ENCODE measurements at regions not wholly inside any gene's neighbourhood (a gene's known extent, or its start where the extent isn't known, plus 50 kb on each side); places are given as distances from the start of the nearest gene placed in this dataset.

DNA sequence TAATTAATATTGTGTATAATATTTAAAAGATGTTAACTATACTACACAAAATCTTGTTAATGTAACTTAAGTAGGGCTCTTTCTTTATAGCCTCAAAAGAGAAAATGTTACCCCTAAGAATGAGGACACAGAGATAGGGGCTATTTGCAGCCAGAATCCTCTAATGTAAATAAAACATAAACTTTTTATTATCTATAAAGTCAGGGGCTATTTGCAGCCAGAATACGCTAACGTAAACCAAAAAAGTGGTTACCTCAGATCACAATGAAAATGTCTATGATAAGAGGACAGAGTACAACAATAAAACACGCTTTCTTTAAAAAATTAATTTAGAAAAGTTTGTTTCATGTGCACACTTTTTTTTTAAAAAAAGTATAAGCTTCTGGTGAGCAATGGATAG lies 229.9 kb upstream of the PITX2 start:
- Histone ChIP-seq H3K9me3 (ENCODE audit: control insufficient read depth in 3 of 3, low read length in 3 of 3) (no peaks in the 10 kb centered on the region), H3K4me1 (ENCODE audit: control insufficient read depth in 3 of 3, insufficient read depth in 3 of 3, low read length in 3 of 3) (peaks cover 2 to 16% (median 11%) of the 10 kb centered on the region in 3 donors), H3K27me3 (ENCODE audit: control insufficient read depth in 3 of 3, insufficient read depth in 3 of 3, low read length in 3 of 3) (no peaks in the 10 kb centered on the region), H3K4me3 (ENCODE audit: low read length in 3 of 3) (no peak overlapping the region), H3K27ac (ENCODE audit: low read depth, low read length) (no peak overlapping the region), H3K9ac (ENCODE audit: low read depth in 1 of 3, low read length in 3 of 3) (no peak overlapping the region), H3K36me3 (ENCODE audit: control insufficient read depth in 3 of 3, insufficient read depth in 3 of 3, low read length in 3 of 3) (no peaks in the 10 kb centered on the region)

- no peak overlapping the region for H3K4me3 ChIP-seq (ENCODE audit: low read length in 3 of 3)
- no peak overlapping the region for H3K9ac ChIP-seq (ENCODE audit: low read depth in 1 of 3, low read length in 3 of 3)
- peaks cover 2 to 15% (median 11%) of the 10 kb centered on the region in 3 donors for H3K4me1 ChIP-seq (ENCODE audit: control insufficient read depth in 3 of 3, insufficient read depth in 3 of 3, low read length in 3 of 3)
- no peaks in the 10 kb centered on the region for H3K36me3 ChIP-seq (ENCODE audit: control insufficient read depth in 3 of 3, insufficient read depth in 3 of 3, low read length in 3 of 3)
- no peak overlapping the region for H3K27ac ChIP-seq (ENCODE audit: low read depth, low read length)
- H3K9me3 ChIP-seq (ENCODE audit: control insufficient read depth in 3 of 3, low read length in 3 of 3), result no peaks in the 10 kb centered on the region
- no peaks in the 10 kb centered on the region for H3K27me3 ChIP-seq (ENCODE audit: control insufficient read depth in 3 of 3, insufficient read depth in 3 of 3, low read length in 3 of 3)
Measured at GRCh38 chr4:110853242-110853641, 230.4 kb upstream of the PITX2 start.

GRCh38 chr4:110854021-110854678 lies 231.3 kb upstream of the PITX2 start:
- H3K9ac ChIP-seq (ENCODE audit: low read depth in 1 of 3, low read length in 3 of 3), result no peak overlapping the region
- H3K4me3 ChIP-seq (ENCODE audit: low read length in 3 of 3), result no peak overlapping the region
- no peak overlapping the region for H3K27ac ChIP-seq (ENCODE audit: low read depth, low read length)

DNA sequence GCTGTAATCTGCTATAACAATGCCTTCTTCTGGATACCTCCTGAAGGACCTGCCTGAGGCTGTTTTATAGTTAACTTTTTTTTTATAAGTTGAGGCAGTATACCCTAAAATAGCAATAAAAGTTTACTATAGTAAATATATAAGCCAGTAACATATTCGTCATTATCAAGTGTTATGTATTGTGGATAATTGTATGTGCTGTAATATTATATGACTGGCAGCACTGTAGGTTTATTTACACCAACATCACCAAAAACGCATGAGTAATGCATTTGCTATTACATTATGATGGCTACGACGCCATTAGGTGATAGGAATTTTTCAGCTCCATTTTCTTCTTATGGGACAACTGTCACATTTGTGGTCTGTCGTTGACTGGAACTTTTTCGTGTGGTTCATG lies 237.2 kb upstream of the PITX2 start:
- peaks cover 0 to 5% (median 4%) of the 10 kb centered on the region in 3 donors for H3K4me1 ChIP-seq (ENCODE audit: control insufficient read depth in 3 of 3, insufficient read depth in 3 of 3, low read length in 3 of 3)
- no peak overlapping the region for H3K4me3 ChIP-seq (ENCODE audit: low read length in 3 of 3)
- no peaks in the 10 kb centered on the region for H3K36me3 ChIP-seq (ENCODE audit: control insufficient read depth in 3 of 3, insufficient read depth in 3 of 3, low read length in 3 of 3)
- H3K27me3 ChIP-seq (ENCODE audit: control insufficient read depth in 3 of 3, insufficient read depth in 3 of 3, low read length in 3 of 3), result no peaks in the 10 kb centered on the region
- H3K27ac ChIP-seq (ENCODE audit: low read depth, low read length), result no peak overlapping the region
- no peak overlapping the region for H3K9ac ChIP-seq (ENCODE audit: low read depth in 1 of 3, low read length in 3 of 3)
- H3K9me3 ChIP-seq (ENCODE audit: control insufficient read depth in 3 of 3, low read length in 3 of 3), result no peaks in the 10 kb centered on the region

More at GRCh38 chr4:110854021-110854678, 231.3 kb upstream of the PITX2 start:
- H3K9me3 ChIP-seq (ENCODE audit: control insufficient read depth in 3 of 3, low read length in 3 of 3), result no peaks in the 10 kb centered on the region
- H3K27me3 ChIP-seq (ENCODE audit: control insufficient read depth in 3 of 3, insufficient read depth in 3 of 3, low read length in 3 of 3), result no peaks in the 10 kb centered on the region
- peaks cover 2 to 15% (median 11%) of the 10 kb centered on the region in 3 donors for H3K4me1 ChIP-seq (ENCODE audit: control insufficient read depth in 3 of 3, insufficient read depth in 3 of 3, low read length in 3 of 3)
- H3K36me3 ChIP-seq (ENCODE audit: control insufficient read depth in 3 of 3, insufficient read depth in 3 of 3, low read length in 3 of 3), result no peaks in the 10 kb centered on the region

GRCh38 chr4:110860901-110861300 lies 238.0 kb upstream of the PITX2 start:
- no peak overlapping the region for H3K4me3 ChIP-seq (ENCODE audit: low read length in 3 of 3)
- H3K36me3 ChIP-seq (ENCODE audit: control insufficient read depth in 3 of 3, insufficient read depth in 3 of 3, low read length in 3 of 3), result no peaks in the 10 kb centered on the region
- peaks cover 0 to 5% (median 4%) of the 10 kb centered on the region in 3 donors for H3K4me1 ChIP-seq (ENCODE audit: control insufficient read depth in 3 of 3, insufficient read depth in 3 of 3, low read length in 3 of 3)
- no peak overlapping the region for H3K9ac ChIP-seq (ENCODE audit: low read depth in 1 of 3, low read length in 3 of 3)
- H3K27ac ChIP-seq (ENCODE audit: low read depth, low read length), result no peak overlapping the region
- no peaks in the 10 kb centered on the region for H3K27me3 ChIP-seq (ENCODE audit: control insufficient read depth in 3 of 3, insufficient read depth in 3 of 3, low read length in 3 of 3)
- H3K9me3 ChIP-seq (ENCODE audit: control insufficient read depth in 3 of 3, low read length in 3 of 3), result no peaks in the 10 kb centered on the region

- Histone ChIP-seq H3K27ac (ENCODE audit: low read depth, low read length) (no peak overlapping the region), H3K4me1 (ENCODE audit: control insufficient read depth in 3 of 3, insufficient read depth in 3 of 3, low read length in 3 of 3) (peaks cover 0 to 7% (median 4%) of the 10 kb centered on the region in 3 donors), H3K9me3 (ENCODE audit: control insufficient read depth in 3 of 3, low read length in 3 of 3) (no peaks in the 10 kb centered on the region), H3K4me3 (ENCODE audit: low read length in 3 of 3) (no peak overlapping the region), H3K36me3 (ENCODE audit: control insufficient read depth in 3 of 3, insufficient read depth in 3 of 3, low read length in 3 of 3) (no peaks in the 10 kb centered on the region), H3K27me3 (ENCODE audit: control insufficient read depth in 3 of 3, insufficient read depth in 3 of 3, low read length in 3 of 3) (no peaks in the 10 kb centered on the region), H3K9ac (ENCODE audit: low read depth in 1 of 3, low read length in 3 of 3) (no peak overlapping the region)
Measured at GRCh38 chr4:110865611-110866259, 242.9 kb upstream of the PITX2 start.

- Histone ChIP-seq H3K4me1 (ENCODE audit: control insufficient read depth in 3 of 3, insufficient read depth in 3 of 3, low read length in 3 of 3) (peaks cover 0 to 3% (median 3%) of the 10 kb centered on the region in 3 donors), H3K36me3 (ENCODE audit: control insufficient read depth in 3 of 3, insufficient read depth in 3 of 3, low read length in 3 of 3) (no peaks in the 10 kb centered on the region), H3K27me3 (ENCODE audit: control insufficient read depth in 3 of 3, insufficient read depth in 3 of 3, low read length in 3 of 3) (no peaks in the 10 kb centered on the region), H3K9ac (ENCODE audit: low read depth in 1 of 3, low read length in 3 of 3) (no peak overlapping the region), H3K9me3 (ENCODE audit: control insufficient read depth in 3 of 3, low read length in 3 of 3) (no peaks in the 10 kb centered on the region), H3K27ac (ENCODE audit: low read depth, low read length) (no peak overlapping the region), H3K4me3 (ENCODE audit: low read length in 3 of 3) (no peak overlapping the region)
Measured at GRCh38 chr4:110867251-110867960, 244.5 kb upstream of the PITX2 start.

DNA sequence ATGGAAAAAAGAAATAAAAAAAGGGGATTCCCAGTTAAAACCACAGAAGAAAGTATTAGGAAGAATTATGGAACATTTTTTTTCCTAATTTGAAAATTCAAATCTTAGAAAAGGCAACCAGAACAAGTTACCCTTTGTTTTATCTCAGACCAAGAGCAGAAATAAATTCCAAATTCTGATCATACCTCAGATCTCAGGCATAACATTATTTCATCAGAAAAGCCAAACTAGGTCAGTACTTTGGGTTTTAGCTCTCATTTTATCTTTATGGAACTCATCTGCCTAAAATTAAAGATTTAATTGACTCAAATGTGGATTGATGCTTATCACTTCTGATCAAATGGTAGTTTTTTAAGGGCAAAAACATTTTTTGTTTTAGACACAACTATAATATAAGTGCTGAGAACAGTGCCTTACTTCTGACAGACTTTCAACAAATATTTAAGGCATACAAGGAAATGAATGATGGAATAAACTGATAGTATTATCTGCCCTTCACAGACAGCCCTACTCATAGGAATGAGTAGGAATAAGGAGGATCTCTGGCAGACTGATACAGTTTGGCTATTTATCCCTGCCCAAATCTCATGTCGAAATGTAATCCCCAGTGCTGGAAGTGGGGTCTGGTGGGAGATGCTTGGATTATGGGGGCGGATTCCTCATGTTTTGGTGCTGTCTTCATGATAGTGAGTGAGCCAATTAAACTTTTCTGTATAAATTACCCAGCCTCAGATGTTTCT lies 245.3 kb upstream of the PITX2 start:
- H3K4me1 ChIP-seq (ENCODE audit: control insufficient read depth in 3 of 3, insufficient read depth in 3 of 3, low read length in 3 of 3), result peaks cover 0 to 3% (median 3%) of the 10 kb centered on the region in 3 donors
- H3K27me3 ChIP-seq (ENCODE audit: control insufficient read depth in 3 of 3, insufficient read depth in 3 of 3, low read length in 3 of 3), result no peaks in the 10 kb centered on the region
- H3K27ac ChIP-seq (ENCODE audit: low read depth, low read length), result no peak overlapping the region
- H3K9ac ChIP-seq (ENCODE audit: low read depth in 1 of 3, low read length in 3 of 3), result no peak overlapping the region
- H3K4me3 ChIP-seq (ENCODE audit: low read length in 3 of 3), result no peak overlapping the region
- H3K36me3 ChIP-seq (ENCODE audit: control insufficient read depth in 3 of 3, insufficient read depth in 3 of 3, low read length in 3 of 3), result no peaks in the 10 kb centered on the region
- no peaks in the 10 kb centered on the region for H3K9me3 ChIP-seq (ENCODE audit: control insufficient read depth in 3 of 3, low read length in 3 of 3)

- no peaks in the 10 kb centered on the region for H3K36me3 ChIP-seq (ENCODE audit: control insufficient read depth in 3 of 3, insufficient read depth in 3 of 3, low read length in 3 of 3)
- H3K27ac ChIP-seq (ENCODE audit: low read depth, low read length), result no peak overlapping the region
- no peak overlapping the region for H3K4me3 ChIP-seq (ENCODE audit: low read length in 3 of 3)
- H3K27me3 ChIP-seq (ENCODE audit: control insufficient read depth in 3 of 3, insufficient read depth in 3 of 3, low read length in 3 of 3), result no peaks in the 10 kb centered on the region
- H3K9me3 ChIP-seq (ENCODE audit: control insufficient read depth in 3 of 3, low read length in 3 of 3), result no peaks in the 10 kb centered on the region
- no peak overlapping the region for H3K9ac ChIP-seq (ENCODE audit: low read depth in 1 of 3, low read length in 3 of 3)
- H3K4me1 ChIP-seq (ENCODE audit: control insufficient read depth in 3 of 3, insufficient read depth in 3 of 3, low read length in 3 of 3), result peaks cover 0 to 3% (median 3%) of the 10 kb centered on the region in 3 donors
Measured at GRCh38 chr4:110869114-110869513, 246.2 kb upstream of the PITX2 start.
